CD4-positive, alpha-beta T cell treated with Interleukin-4 for 4 hours (primary cell): ENCODE measurements at regions not wholly inside any gene's neighbourhood (a gene's known extent, or its start where the extent isn't known, plus 50 kb on each side); places are given as distances from the start of the nearest gene placed in this dataset.
A peak's percentile ranks its signal among the peaks of the same experiment; 100 is the strongest.

Source experiments
- DNase-seq: peaks from one replicate; pipeline ENCODE4 v3.0.0-alpha.2; 2020

- no peak for DNase-seq
Measured at GRCh38 chr9:127553793-127554192, 58.3 kb upstream of the STXBP1 start.

GRCh38 chr9:127554966-127555839 is 56.9 kb upstream of the STXBP1 start:
- no peak for DNase-seq

DNA sequence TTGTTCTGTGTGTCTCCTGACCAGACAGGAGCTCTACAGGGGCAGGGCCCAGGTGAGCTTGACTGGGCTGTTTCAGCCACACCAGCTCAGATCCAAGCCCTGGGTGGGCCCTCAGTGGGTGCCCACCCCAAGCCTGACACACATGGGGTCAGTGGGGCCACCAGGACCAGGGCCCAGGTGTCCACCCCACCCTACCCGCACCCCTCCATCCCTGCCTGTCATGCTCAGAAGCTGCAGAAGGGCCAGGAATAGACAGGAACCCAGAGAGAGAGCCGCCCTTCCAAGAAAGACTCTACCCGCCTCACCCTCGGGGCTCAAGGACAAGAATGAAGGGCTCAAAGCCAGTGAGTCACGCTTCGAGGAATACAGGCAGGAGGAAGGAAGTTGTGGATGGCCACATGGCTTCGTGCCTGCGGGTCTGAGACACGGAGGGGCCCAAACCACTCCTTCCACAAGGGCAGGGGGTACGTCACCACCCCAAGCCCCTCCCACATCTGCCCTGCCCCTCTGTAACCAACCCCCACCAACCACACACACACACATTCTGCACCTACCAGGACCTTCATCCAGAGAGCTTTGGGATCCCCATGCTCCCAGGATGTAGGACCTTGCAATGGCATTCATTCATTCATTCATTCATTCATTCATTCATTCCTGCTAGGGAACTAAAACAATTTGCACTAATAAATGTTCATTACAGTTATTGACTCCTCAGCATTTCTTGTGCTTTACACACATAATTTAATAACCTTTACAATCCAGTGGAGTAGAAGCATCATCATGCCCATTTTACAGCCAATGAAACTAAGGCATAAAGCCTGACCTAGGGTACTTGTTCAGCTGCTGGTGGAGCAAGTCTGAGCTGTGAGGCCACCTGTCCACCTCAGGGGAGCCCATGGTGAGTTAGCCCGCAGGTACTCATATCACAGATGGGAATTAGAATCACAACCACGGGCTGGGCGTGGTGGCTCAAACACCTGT is 55.9 kb upstream of the STXBP1 start:
- peak; percentile 71 for DNase-seq

- no peak for DNase-seq
Measured at GRCh38 chr9:127556871-127557270, 55.2 kb upstream of the STXBP1 start.

DNA sequence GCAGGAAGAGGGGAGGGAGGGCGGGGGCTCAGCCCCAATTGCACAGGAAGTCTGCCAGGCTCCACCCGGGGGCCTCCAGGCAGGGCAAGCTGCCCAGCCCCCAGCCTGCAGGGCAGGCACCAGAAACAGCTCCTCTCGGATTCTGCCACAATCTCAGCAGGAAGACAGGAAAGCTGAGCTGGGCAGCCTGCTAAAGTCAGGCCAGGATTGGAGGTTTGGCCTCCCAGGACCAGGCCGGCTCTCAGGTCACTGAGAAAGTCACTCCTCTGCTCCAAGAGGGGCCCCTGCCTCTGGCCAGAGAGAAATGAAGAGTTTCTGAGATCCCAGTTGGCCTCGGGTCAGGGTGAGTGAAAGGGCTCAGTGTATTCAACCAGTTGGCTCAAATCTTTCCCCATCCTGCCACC is 54.6 kb upstream of the STXBP1 start:
- DNase-seq: no peak

DNA sequence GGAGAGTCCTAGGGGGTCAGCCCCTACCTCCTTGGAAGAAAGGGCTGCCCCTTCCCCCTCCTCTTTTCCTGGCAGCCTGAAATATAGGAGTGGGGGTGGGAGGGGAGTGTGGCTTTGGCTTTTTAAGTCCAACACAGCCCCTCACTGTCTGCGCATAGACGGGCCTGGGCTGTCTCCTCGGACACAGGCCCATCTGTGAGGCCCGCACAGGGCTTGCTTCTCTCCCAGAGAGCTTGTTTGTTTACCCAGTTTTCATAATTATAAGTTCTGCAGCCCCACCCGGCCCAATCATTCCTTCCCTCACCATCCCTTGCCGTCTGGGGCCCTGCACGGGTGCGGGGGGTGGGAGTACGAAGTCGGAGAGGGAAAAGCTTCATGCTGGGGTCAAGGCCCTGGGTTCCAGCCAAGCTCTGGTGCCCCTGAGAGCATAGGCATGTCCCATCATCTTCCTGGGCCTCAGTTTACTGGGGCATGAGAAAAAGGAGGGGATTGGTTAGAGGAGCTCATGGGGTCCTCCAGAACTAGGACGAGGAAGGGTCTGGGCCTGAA is 54.0 kb upstream of the STXBP1 start:
- no peak for DNase-seq

DNA sequence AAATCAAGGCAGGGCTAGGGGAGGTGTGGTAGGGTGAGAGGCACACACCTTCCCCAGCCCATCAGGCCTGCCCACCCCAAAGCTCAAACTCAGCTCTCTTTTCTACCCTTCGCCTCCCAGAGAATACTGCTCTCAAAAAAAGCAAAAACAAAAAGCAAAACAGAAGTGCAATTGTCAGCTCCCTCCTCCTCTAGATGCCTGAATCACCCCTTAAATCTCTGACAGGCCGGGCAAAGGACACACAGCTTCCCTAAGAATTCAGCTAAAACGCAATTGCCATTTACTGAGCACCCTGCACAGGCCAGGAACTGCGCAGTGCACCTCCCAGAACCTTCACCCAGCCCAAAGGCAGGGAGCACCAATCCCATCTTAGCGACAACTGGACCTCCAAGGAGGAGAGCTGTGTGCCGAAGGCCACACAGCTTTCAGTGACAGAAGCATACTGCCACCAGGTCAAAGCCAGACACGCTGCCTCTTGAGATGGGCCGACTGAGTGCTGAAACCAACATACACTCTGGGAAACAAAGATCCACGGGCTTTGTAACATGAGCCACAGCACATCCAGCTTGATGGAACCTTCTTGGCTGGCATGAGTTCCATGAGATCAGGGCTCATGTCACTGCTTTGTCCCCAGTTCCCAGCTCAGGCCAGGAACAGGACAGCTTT is 53.4 kb upstream of the STXBP1 start:
- no peak for DNase-seq

DNA sequence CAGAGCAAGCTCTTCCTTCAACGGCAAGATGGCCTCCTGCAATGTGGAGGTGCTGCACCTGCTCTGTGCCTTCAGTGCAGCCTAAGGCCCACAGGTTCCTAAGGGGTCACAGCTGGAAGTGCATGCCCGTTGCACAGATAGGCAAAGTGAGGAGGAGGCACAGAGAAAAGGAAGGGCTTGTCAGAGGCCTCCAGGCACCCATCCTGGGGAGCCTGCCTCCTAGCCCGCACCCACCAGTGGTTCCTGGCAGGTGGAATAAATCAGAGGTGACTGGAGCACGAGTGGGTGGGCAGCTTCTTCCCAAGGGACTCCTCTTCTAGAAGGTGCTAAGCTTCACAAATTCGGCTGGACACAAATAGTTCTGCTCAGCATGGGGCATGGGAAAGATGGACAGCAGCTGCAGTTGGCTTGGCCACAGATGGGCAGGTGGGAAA is 52.8 kb upstream of the STXBP1 start:
- DNase-seq: no peak

DNA sequence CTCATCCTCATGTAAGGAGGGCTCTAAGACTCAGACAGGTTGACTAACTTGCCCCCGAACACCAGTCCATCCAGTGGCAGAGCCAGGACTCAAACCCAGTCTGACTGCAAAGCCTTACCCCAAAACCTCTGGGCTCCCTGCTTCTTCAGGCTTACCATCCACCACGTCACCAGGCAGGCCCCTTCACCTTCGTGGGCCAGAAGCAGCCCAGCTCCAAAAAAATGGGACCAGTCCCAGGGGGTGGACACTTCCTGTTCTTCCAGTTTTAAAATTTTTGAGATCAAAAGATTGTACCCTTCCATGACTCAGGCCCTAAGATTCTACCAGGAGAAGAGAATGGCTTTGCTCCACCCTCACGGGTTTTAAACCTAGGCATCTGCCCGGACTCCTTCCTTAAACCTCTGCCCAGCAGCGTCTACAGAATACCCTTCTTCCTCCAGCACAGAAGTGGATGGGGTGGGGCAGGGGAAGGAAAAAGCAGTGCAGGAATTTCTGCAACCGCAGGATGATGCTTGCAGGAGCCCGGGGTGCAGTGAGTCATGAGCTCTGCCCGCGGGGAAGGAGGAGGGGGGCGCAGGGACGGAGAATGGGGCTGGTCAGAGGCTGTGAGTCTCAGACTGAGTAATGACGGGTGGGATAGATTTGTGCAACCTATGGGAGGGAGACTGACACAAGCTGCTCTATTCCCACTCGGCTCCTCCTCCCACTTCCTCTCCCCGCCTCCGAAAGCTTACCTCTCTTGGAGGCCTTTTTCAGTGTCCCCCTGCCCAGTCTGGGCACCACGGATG is 50.4 kb upstream of the STXBP1 start:
- peak; percentile 24 for DNase-seq
